ENCODE measurements at regions not wholly inside any gene's neighbourhood (a gene's known extent, or its start where the extent isn't known, plus 50 kb on each side); places are given as distances from the start of the nearest gene placed in this dataset.

GRCh38 chr11:95711162-95711944 lies 78.2 kb downstream of the FAM76B start:
- no peak for TF ChIP-seq CTCF (IDR thresholded peaks at IDR 0.05; ENCODE audit: control insufficient read depth, insufficient read depth, low read depth, low read length, missing control alignments)
- no peak overlapping the region for H3K4me3 ChIP-seq (ENCODE audit: control insufficient read depth, low read depth, low read length)
- peak; percentile 7 for DNase-seq (ENCODE audit: low read depth)

GRCh38 chr11:95708681-95709080 lies 80.9 kb downstream of the FAM76B start:
- DNase-seq (ENCODE audit: low read depth) = no peak
- no peak for TF ChIP-seq CTCF (IDR thresholded peaks at IDR 0.05; ENCODE audit: control insufficient read depth, insufficient read depth, low read depth, low read length, missing control alignments)
- H3K4me3 ChIP-seq (ENCODE audit: control insufficient read depth, low read depth, low read length) = no peak overlapping the region

GRCh38 chr11:95706974-95707387 lies 82.6 kb downstream of the FAM76B start:
- DNase-seq (ENCODE audit: low read depth) = no peak
- no peak for TF ChIP-seq CTCF (IDR thresholded peaks at IDR 0.05; ENCODE audit: control insufficient read depth, insufficient read depth, low read depth, low read length, missing control alignments)
- H3K4me3 ChIP-seq (ENCODE audit: control insufficient read depth, low read depth, low read length) = no peak overlapping the region

GRCh38 chr11:95705485-95706124 lies 84.0 kb downstream of the FAM76B start:
- peak; percentile 98 for TF ChIP-seq CTCF (IDR thresholded peaks at IDR 0.05; ENCODE audit: control insufficient read depth, insufficient read depth, low read depth, low read length, missing control alignments)

GRCh38 chr11:95704865-95705264 lies 84.7 kb downstream of the FAM76B start:
- no peak for TF ChIP-seq CTCF (IDR thresholded peaks at IDR 0.05; ENCODE audit: control insufficient read depth, insufficient read depth, low read depth, low read length, missing control alignments)
- H3K4me3 ChIP-seq (ENCODE audit: control insufficient read depth, low read depth, low read length) = no peak overlapping the region
- no peak for DNase-seq (ENCODE audit: low read depth)

More at GRCh38 chr11:95705485-95706124, 84.0 kb downstream of the FAM76B start:
- no peak overlapping the region for H3K4me3 ChIP-seq (ENCODE audit: control insufficient read depth, low read depth, low read length)
- peak; percentile 67 for DNase-seq (ENCODE audit: low read depth)

- no peak for TF ChIP-seq CTCF (IDR thresholded peaks at IDR 0.05; ENCODE audit: control insufficient read depth, insufficient read depth, low read depth, low read length, missing control alignments)
- H3K4me3 ChIP-seq (ENCODE audit: control insufficient read depth, low read depth, low read length) = no peak overlapping the region
- no peak for DNase-seq (ENCODE audit: low read depth)
Observed at GRCh38 chr11:95703049-95703448, 86.5 kb downstream of the FAM76B start.
